GM20431 (cell line): ENCODE measurements at regions not wholly inside any gene's neighbourhood (a gene's known extent, or its start where the extent isn't known, plus 50 kb on each side); places are given as distances from the start of the nearest gene placed in this dataset.
"Not testable (repeated sequence)": the region's sequence is repeated elsewhere in the genome, so short reads cannot be mapped to it uniquely, and the experiment has no call there.

Source experiments
- in situ Hi-C: fragments of 300-500 bp; cut with MseI, MboI; formaldehyde crosslinking; loops from one replicate; pipeline ENCODE4 v1.15.0; 2020; ENCODE audit warnings: low sequenced_read_pairs; ENCODE audit not compliant: unreplicated experiment

DNA sequence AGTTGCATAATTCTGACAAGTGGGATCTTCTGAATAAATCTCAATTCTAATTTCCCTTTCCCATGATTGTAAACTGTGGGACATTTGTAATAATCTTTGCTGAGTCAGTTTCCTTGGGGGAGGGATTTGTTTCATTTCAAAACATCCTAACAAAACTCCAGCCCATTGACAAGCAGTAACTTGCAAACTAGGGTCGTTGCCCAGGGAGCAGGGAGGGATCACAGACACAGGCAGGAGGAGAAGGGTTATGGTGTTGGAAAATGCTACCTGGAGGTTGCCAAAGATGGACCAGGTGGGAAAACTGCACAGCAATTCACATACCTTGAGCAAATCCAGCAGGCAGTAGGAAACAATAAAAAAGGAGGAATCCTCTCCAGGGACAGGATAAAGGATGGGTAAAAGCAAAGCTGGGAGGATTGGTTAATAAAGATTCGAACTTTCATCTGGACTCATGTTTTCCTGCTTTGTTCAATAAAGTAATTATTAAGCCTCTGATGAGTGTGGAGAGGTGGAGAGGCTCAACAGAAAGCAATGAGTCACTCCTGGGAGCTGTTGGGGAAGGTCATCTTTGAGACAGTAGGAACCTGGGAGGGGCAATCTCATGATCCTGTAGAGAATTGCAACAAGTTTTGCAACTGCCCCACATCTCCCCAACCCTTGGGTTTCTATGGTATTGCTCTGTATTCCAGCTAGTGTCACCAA, 87.3 kb upstream of the AKIRIN2 start:
- in situ Hi-C loops, result no loop called here

DNA sequence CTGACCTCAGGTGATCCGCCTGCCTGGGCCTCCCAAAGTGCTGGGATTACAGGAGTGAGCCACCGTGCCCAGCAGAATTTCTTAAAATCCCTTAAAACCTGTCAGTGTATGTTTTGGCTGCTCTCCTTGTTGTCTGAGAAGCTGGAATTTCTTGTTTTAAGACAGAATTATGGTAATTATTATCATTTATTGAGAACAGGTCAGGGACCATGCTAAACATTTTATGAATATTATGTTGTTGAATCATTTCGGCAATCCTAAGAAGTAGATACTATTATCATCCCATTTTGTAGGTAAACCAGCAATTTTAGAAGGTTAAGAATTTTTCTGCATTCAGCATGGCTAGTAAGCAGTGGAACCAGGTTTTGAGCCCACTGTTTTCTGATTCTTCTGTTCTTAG, 86.1 kb upstream of the AKIRIN2 start:
- in situ Hi-C loops, result no loop called here

DNA sequence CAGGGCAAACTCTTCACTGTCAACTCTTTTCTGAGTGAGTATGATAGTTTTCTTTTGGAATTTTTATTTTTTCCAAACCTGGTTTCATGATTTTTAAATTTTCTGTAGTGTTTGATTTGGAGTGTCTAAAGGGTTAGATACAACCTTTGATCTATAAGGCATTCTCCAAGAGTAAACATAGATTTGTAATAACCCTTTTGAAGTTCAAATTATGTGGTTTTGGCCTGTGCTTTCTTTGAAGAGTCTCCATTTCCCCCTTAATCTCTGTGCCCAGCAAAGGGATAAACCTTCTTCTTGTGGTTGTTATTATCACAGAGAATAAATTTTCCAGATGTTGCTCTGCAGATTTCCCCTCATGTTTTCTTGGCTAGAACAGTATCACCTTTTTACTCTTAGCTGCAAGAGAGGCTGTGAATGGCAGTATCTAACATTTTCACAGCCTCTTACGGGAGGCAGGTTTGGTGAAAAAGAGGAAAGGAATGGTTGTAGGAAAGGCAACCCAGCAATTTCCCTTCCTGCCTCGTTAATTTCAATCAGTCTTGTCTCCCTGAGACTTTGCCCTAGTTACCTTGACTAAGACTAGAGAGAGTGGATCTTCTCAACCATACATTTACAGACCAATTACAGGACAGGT, 83.3 kb upstream of the AKIRIN2 start:
- in situ Hi-C loops, result no loop called here

DNA sequence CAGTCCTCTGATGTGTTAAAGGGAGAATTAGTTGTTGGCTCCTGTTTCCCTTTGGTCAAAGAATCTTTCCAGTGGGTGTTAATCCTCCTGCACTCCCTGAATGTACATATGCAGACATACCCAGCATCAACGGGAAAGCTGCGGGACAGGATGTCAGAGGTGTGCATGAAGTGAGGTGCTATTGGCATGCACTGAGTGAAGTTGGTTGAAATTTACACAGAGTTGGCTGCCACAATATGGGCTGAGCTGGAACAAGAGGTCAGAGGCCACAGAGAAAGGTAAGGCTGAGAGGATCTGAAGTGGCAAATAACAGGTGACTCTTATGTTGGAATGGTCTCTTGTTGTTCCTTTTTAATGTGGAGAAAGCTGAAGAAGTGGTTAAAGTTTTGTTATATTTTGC, 82.7 kb upstream of the AKIRIN2 start:
- in situ Hi-C loops, result no loop called here

DNA sequence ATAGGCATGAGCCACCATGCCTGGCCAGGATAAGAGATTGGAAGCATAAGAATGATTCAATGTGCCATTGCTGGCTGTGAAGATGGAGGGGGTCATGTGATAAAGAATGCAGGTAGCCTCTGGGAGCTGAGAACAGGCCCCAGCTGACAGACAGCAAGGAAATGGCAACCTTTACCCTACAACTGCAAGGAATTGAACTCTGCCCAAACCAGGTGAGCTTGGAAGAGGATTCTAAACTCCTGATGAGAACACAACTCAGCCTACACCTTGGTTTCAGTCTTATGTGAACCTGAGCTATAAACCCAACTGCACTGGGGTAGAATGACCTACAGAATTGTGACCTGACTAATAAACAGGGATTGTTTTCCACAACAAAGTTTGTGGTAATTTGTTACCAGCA, 82.0 kb upstream of the AKIRIN2 start:
- in situ Hi-C loops, result no loop called here

DNA sequence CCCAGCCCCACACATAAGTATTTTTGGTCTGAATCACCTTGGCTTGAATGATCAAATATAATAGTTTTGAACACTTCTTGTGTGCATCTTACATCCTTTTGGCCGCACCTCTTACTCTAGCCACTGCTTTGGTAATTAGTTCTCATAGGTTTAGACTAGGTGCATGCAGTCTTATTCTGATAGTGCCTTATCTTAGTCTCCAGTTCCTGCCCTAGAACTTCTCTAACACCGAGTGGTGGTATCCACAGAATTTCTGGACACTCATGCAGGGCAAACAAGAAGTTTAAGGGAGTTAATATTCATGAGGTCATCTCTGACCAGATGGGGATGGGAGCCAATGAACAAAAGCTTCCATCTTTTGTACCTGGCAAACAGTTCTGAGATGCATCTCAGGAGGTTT, 77.5 kb upstream of the AKIRIN2 start:
- in situ Hi-C loops, result no loop called here

DNA sequence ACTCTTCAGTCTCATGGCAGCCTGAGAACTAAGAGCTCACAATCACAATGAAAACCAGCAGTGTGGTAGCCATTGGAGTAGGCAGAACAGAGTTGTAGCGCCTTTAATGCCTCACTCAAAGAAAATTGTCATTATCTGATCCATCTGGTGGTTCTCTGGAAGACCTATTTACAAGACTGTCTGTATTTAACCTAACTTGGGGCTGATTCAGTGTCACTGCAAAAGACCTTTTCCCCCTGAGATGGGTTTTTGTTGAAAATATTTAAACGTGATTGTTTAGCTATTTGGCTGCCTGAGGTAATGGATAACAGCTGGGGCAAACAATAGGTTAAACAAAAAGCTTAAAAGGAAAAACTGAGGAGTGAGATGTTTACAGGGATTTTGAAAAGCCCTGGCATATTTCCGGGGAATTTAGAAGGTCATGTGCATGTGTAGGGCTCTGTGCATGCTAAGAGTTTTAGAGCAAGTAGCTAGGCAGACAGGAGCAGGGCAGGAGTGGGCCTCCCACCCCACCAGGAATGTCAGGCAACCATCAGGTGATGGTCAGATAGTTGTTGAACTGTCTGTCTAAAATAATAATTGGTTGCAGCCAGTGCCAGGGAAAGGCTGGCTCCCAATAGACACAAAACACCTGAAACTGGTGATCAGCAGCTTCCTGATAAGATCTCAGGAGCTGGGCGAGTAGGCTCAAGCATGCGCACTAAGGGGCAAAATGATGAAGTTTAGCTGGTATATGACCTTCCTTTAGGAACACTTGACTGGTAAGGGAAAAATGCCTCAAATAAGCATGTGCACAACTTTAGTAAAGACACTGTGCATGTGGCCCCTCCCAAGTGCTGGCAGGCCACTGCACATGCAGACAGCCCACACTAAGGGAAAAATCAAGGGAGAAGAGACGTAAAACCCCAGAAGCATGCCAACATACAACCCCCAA, 70.8 kb upstream of the AKIRIN2 start:
- in situ Hi-C loops, result no loop called here

DNA sequence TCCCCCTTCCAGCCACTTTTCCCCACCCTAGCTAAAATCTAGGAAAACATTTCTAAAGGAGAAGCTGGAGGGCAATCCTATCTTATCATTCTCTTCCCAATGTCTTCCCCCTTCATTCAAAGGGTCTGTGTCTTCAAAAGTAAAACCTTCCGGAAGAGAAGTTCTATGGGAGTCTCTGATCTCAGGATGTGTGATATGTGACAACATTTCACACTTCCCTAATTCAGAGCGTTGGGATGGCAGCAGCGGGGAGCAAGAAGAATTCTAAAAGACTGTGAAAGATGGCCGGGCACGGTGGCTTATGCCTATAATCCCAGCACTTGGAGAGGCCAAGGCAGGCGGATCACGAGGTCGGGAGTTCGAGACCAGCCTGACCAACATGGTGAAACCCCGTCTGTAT, 65.4 kb upstream of the AKIRIN2 start:
- in situ Hi-C loops, result no loop called here

DNA sequence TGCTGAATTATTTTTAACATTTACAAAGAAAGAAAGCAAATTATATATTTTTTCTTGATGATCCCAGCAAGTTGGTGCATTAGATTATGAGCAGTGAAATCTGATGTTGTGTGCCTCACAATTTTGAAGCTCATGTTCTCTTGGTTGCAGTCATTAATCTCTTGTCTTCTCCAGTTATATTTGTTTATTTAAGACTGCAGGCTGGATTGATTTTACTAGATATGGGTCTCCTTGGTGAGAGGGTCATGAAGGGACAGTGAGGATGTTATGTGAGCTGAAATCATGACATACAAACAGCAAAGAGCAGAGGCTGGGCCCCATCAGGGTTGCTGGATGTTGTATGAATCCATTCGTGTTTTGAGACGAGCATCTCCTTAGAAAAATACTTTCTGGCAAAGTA, 64.2 kb upstream of the AKIRIN2 start:
- in situ Hi-C loops, result no loop called here

DNA sequence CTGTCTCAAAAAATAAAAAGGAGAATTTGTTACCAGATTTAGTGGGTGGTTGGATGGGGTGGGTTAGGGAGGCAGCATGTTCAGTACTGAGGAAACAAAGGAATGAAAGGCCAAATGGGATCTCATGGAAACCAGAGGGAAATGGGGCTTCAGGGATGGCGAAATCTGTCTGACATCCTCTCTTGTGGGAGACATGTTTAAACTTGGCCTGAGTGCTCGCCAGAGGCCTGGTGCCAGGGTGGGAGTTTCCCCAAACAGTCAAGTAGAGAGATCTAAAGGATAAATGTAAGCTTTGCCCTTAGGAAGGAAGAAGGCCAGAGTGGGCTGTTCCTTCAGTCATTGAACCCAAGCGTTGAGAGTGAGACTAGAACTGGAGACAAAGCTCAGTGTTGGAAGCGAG, 61.9 kb upstream of the AKIRIN2 start:
- in situ Hi-C loops, result no loop called here

DNA sequence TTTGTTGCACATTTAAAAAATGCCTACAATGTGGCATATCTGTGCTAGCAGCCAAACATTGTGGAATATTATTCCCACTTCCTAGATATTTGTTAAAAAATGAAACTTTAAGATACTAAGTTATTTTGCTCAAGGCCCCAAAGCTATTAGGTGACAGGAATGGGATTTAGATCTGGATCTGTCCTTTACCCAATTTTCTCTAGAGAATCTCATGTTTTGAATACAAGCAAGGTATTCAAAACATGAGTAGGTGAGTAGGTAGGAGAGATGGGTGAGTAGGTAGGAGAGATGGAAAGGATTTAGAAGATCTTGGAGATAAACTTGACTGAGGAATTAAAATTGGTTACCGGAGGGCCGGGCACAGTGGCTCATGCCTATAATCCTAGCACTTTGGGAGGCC, 61.2 kb upstream of the AKIRIN2 start:
- in situ Hi-C loops, result no loop called here

DNA sequence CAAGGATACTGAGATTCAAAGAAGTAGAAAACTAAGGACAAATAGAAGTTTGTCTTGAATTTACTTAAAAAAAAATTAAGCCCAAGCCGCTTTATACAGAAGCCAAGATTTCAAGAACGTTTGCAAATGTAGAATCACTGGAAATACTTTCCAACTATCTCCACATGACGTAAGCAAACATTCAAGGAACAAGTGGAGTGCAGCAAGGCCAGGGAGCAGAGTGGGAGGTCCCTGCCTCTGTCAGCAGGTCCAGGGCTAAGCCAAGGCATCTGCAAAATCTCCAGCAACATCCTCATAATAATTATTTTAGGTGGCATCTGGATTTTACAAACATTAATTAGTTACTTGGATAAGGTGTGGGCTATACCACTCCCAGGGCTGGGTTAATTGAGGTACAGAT, 60.1 kb upstream of the AKIRIN2 start:
- in situ Hi-C loops, result no loop called here

DNA sequence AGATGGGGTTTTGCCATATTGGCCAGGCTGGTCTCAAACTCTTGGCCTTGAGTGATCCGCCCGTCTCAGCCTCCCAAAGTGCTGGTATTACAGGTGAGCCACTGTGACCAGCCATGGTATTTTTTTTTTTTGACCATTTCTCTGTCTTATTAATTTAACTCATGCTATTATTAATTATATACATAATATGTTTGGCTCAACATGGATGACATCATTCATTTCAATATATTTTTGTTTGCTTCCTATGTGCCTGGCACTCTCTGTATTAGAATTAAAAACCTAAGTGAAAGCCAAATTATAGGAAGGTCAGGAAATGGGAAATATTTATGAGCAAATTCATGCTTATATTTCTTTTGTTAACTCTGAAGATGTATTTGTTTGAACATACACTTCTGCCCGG, 55.8 kb upstream of the AKIRIN2 start:
- in situ Hi-C loops, result no loop called here

DNA sequence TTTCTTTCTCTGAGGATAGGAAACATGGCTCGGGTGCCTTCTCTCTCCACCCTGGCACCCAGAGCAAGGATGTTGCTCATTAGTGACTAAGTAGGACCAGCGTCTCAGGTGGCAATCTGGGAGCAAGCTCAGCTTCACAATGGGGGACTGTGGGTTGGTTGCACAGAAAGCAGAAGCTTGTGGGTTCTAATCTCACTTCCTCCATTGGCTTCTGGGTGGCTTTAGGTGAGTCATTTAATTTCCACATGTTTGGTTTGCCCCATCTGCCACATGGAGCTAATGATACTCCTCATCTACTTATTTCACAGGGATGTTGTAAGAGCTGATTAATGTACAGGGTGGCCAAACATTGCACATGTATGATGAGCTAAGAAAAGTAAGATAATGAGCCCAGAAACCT, 54.8 kb upstream of the AKIRIN2 start:
- in situ Hi-C loops, result no loop called here

DNA sequence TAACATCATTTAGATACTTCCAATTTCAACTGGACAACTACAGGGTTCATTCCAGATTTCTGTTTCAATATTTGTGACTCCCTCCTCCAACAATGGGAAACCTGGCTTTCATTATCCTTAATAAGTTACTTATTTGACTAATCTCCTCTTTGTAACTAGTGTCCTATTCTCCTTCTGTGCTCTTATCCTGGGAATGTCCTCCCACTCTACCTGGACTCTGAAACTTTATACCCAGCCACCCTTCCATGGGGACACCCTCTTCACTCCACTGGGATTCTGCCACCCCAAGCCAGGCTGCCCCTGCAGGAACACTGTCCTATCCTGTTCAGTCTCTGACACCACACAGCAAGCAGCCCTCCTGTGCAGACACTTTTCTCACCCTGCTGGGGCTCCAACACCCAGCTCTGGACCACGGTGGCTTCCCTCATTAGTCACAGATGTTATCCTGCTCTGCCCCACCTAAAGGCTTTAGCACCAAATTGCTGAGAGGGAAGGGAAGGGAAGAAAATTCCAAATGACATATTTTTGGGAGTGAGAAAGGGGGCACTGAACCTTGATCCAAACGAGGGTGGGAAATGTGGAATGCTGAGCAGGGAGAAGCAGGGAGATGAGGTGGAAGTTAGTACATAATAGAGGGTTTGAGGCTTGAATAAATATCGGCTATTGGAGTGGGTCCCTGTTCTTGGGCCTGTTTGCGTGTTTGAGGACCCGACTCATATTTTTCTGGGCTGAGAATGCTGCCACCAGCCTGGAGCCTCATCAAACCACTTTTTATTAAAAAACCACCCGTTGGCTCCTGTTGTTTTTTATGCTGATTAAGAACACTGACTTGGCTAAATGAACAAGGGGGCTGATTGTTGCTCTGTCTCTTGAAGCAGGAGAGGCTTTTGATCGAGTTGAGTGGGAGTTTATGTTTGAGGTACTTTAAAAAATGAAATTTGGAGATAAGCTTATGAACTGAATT, 54.0 kb upstream of the AKIRIN2 start:
- in situ Hi-C loops, result no loop called here

DNA sequence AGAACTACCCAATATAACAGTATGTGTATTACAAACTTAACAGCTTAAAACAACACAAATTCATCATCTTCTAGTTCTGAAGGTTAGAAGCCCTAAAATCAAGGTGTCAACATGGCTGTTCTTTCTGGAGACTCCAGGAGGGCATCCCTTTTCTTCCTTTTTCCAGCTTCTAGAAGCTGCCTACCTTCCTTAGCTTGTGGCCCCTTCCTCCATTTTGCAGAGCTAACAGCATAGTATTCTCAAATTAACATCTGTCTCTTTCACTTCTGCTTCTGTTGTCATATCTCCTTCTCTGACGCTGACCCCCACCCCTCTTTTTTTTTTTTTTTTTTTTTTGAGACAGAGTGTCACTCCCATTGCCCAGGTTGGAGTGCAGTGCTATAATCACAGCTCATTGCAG, 52.8 kb upstream of the AKIRIN2 start:
- in situ Hi-C loops, result no loop called here

DNA sequence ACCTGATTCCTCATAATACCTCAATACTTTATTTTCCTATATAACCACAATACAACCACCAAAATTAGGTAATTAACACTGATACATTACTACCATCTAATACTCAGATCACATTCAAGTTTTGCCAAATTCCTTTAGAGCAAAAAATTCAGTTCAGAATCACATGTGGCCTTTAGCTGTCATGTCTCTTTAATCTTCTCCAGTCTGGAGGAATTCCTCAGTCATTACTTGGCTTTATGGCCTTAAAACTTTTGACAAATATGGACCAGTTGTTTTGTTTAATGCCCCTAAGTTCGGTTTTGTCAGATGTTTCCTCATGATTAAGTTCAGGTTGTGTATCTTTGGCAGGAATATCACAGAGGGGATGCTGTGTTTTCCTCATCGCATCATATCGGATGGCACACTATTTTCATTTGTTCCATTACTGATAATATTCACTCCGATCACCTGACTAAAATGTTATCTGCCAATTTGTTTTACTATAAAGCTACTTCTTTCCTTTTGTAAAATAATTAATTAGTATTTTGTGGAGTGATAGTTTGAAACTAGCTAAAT, 51.2 kb upstream of the AKIRIN2 start:
- in situ Hi-C loops, result no loop called here

DNA sequence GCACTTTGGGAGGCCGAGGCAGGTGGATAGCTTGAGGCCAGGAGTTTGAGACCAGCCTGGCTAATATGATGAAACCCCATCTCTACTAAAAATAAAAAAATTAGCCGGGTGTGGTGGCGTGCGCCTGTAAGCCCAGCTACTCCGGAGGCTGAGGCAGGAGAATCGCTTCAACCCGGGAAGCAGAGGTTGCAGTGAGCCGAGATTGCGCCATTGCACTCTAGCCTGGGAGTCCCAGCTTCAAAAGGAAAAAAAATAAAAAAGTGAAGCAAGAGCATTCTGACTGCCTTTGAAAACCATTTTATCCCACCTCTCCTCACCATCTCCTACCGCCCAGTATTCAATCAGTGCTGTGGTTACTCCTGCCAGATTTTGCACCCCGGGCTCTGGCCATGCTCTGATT, 50.5 kb upstream of the AKIRIN2 start:
- in situ Hi-C loops, result not testable (repeated sequence)
